ENCODE measurements at regions not wholly inside any gene's neighbourhood (a gene's known extent, or its start where the extent isn't known, plus 50 kb on each side); places are given as distances from the start of the nearest gene placed in this dataset.

DNA sequence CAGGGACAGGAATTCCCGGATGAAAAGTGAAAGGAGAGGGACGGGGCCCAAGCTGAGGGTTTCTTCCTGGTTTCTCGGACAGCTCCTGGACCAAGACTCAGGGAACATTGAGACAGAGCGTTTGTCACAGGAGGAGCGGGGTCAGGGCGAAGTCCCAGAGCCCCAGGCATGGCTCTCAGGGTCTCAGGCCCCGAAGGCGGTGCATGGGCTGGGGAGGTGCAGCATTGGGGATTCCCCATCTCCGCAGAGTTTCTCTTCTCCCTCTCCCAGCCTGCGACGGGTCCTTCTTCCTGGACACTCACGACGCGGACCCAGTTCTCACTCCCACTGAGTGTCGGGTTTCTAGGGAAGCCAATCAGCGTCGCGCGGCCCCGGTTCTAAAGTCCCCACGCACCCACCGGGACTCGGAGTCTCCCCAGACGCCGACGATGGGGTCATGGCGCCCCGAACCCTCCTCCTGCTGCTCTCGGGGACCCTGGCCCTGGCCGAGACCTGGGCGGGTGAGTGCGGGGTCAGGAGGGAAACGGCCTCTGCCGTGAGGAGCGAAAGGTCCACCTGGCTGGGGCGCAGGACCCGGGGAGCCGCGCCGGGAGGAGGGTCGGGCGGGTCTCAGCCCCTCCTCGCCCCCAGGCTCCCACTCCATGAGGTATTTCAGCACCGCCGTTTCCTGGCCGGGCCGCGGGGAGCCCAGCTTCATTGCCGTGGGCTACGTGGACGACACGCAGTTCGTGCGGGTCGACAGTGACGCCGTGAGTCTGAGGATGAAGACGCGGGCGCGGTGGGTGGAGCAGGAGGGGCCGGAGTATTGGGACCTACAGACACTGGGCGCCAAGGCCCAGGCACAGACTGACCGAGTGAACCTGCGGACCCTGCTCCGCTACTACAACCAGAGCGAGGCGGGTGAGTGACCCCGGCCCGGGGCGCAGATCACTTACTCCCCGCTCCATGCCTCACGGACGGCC is 54.6 kb upstream of the POLR1H start:
- Histone ChIP-seq H3K36me3 (replicated peaks; ENCODE audit: insufficient read depth, low read length) (no peaks in the 10 kb centered on the region), H4K20me1 (ENCODE audit: insufficient read depth, low read length) (no peaks in the 10 kb centered on the region), H3K9me2 (replicated peaks; ENCODE audit: insufficient read depth, low read length) (no peaks in the 10 kb centered on the region), H3K4me1 (ENCODE audit: low read length) (no peaks in the 10 kb centered on the region), H3K27ac (ENCODE audit: low read length) (no peak overlapping the region), H3K4me3 (ENCODE audit: low read length) (no peak overlapping the region), H2AFZ (ENCODE audit: low read length) (no peak overlapping the region), H3K9me3 (replicated peaks; ENCODE audit: insufficient read depth, low read length) (no peaks in the 10 kb centered on the region), H3K4me2 (ENCODE audit: low read depth, low read length) (peak overlapping the region; percentile 40; the same call in 1 of the 2 replicates), H3K79me2 (ENCODE audit: low read length) (no peaks in the 10 kb centered on the region), H3K9ac (ENCODE audit: low read length) (no peak overlapping the region), H3F3A (ENCODE audit: insufficient read depth, low read length) (no peaks in the 10 kb centered on the region), H3K27me3 (replicated peaks; ENCODE audit: insufficient read depth, low read length) (no peaks in the 10 kb centered on the region)
- TF ChIP-seq EZH2phosphoT487 (IDR thresholded peaks at IDR 0.05; ENCODE audit: low read length): no peak
- TF ChIP-seq, protein P1, sequence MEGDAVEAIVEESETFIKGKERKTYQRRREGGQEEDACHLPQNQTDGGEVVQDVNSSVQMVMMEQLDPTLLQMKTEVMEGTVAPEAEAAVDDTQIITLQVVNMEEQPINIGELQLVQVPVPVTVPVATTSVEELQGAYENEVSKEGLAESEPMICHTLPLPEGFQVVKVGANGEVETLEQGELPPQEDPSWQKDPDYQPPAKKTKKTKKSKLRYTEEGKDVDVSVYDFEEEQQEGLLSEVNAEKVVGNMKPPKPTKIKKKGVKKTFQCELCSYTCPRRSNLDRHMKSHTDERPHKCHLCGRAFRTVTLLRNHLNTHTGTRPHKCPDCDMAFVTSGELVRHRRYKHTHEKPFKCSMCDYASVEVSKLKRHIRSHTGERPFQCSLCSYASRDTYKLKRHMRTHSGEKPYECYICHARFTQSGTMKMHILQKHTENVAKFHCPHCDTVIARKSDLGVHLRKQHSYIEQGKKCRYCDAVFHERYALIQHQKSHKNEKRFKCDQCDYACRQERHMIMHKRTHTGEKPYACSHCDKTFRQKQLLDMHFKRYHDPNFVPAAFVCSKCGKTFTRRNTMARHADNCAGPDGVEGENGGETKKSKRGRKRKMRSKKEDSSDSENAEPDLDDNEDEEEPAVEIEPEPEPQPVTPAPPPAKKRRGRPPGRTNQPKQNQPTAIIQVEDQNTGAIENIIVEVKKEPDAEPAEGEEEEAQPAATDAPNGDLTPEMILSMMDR (IDR thresholded peaks at IDR 0.05; ENCODE audit: low read length): no peak
- no peak for TF ChIP-seq EZH2 (optimal IDR thresholded peaks at IDR 0.05; ENCODE audit: low read depth, low read length)
- no peak for DNase-seq

DNA sequence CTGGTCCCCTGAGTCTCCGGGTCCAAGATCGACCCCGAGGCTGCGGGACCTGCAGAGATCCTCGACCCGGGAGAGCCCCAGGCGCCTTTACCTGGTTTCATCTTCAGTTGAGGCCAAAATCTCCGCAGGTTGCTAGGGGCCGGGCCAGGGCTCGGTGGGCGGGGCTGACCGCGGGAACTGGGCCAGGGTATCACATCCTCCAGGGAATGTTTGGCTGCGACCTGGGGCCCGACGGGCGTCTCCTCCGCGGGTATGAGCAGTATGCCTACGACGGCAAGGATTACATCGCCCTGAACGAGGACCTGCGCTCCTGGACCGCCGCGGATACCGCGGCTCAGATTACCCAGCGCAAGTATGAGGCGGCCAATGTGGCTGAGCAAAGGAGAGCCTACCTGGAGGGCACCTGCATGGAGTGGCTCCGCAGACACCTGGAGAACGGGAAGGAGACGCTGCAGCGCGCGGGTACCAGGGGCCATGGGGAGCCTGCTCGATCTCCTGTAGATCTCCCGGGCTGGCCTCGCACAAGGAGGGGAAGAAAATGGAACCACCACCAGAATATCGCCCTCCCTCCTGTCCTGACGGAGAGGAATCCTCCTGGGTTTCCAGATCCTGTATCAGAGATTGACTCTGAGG is 53.8 kb upstream of the POLR1H start:
- DNase-seq: no peak
- Histone ChIP-seq H3K79me2 (ENCODE audit: low read length) (no peaks in the 10 kb centered on the region), H3K4me3 (ENCODE audit: low read length) (no peak overlapping the region), H3K9ac (ENCODE audit: low read length) (no peak overlapping the region), H3K4me2 (ENCODE audit: low read depth, low read length) (peak overlapping the region; percentile 40; the same call in 1 of the 2 replicates), H4K20me1 (ENCODE audit: insufficient read depth, low read length) (no peaks in the 10 kb centered on the region), H3K27ac (ENCODE audit: low read length) (no peak overlapping the region), H3K36me3 (replicated peaks; ENCODE audit: insufficient read depth, low read length) (no peaks in the 10 kb centered on the region), H3K9me2 (replicated peaks; ENCODE audit: insufficient read depth, low read length) (no peaks in the 10 kb centered on the region), H3K27me3 (replicated peaks; ENCODE audit: insufficient read depth, low read length) (no peaks in the 10 kb centered on the region), H3K9me3 (replicated peaks; ENCODE audit: insufficient read depth, low read length) (no peaks in the 10 kb centered on the region), H3F3A (ENCODE audit: insufficient read depth, low read length) (no peaks in the 10 kb centered on the region), H2AFZ (ENCODE audit: low read length) (no peak overlapping the region), H3K4me1 (ENCODE audit: low read length) (no peaks in the 10 kb centered on the region)
- TF ChIP-seq EZH2 (optimal IDR thresholded peaks at IDR 0.05; ENCODE audit: low read depth, low read length): no peak
- TF ChIP-seq, protein P1 (IDR thresholded peaks at IDR 0.05; ENCODE audit: low read length): no peak
- no peak for TF ChIP-seq EZH2phosphoT487 (IDR thresholded peaks at IDR 0.05; ENCODE audit: low read length)

DNA sequence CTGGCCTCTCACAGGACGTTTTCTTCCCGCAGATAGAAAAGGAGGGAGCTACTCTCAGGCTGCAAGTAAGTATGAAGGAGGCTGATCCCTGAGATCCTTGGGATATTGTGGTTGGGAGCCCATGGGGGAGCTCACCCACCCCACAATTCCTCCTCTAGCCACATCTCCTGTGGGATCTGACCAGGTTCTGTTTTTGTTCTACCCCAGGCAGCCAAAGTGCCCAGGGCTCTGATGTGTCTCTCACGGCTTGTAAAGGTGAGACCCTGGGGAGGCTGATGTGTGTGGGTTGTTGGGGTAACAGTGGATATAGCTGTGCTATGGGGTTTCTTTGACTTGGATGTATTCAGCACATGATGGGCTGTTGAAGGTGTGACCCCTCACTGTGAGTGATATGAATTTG is 52.0 kb upstream of the POLR1H start:
- no peaks in the 10 kb centered on the region for H3F3A ChIP-seq (ENCODE audit: insufficient read depth, low read length)
- no peaks in the 10 kb centered on the region for H3K9me2 ChIP-seq (replicated peaks; ENCODE audit: insufficient read depth, low read length)
- no peaks in the 10 kb centered on the region for H3K27me3 ChIP-seq (replicated peaks; ENCODE audit: insufficient read depth, low read length)
- DNase-seq: no peak
- no peaks in the 10 kb centered on the region for H3K4me1 ChIP-seq (ENCODE audit: low read length)
- H3K9ac ChIP-seq (ENCODE audit: low read length): no peak overlapping the region
- no peaks in the 10 kb centered on the region for H3K36me3 ChIP-seq (replicated peaks; ENCODE audit: insufficient read depth, low read length)
- H4K20me1 ChIP-seq (ENCODE audit: insufficient read depth, low read length): no peaks in the 10 kb centered on the region
- no peaks in the 10 kb centered on the region for H3K9me3 ChIP-seq (replicated peaks; ENCODE audit: insufficient read depth, low read length)
- TF ChIP-seq, protein P1 (IDR thresholded peaks at IDR 0.05; ENCODE audit: low read length): no peak
- TF ChIP-seq EZH2phosphoT487 (IDR thresholded peaks at IDR 0.05; ENCODE audit: low read length): no peak
- TF ChIP-seq EZH2 (optimal IDR thresholded peaks at IDR 0.05; ENCODE audit: low read depth, low read length): no peak
- no peak overlapping the region for H2AFZ ChIP-seq (ENCODE audit: low read length)
- no peak overlapping the region for H3K27ac ChIP-seq (ENCODE audit: low read length)
- no peak overlapping the region for H3K4me3 ChIP-seq (ENCODE audit: low read length)
- H3K79me2 ChIP-seq (ENCODE audit: low read length): no peaks in the 10 kb centered on the region
- no peak overlapping the region for H3K4me2 ChIP-seq (ENCODE audit: low read depth, low read length)

Data from MM.1S (cell line).